ENCODE measurements at regions not wholly inside any gene's neighbourhood (a gene's known extent, or its start where the extent isn't known, plus 50 kb on each side); places are given as distances from the start of the nearest gene placed in this dataset.
A peak's percentile ranks its signal among the peaks of the same experiment; 100 is the strongest.

- no peak for DNase-seq
Observed at GRCh38 chr7:159253657-159254056, 109.0 kb upstream of the VIPR2 start.

GRCh38 chr7:159250471-159250870 lies 105.8 kb upstream of the VIPR2 start:
- no peak for DNase-seq

GRCh38 chr7:159249671-159250070 lies 105.0 kb upstream of the VIPR2 start:
- no peak for DNase-seq

GRCh38 chr7:159247910-159248309 lies 103.2 kb upstream of the VIPR2 start:
- DNase-seq: no peak

- DNase-seq: no peak
Observed at GRCh38 chr7:159246702-159247480, 102.2 kb upstream of the VIPR2 start.

GRCh38 chr7:159240962-159241361 lies 96.3 kb upstream of the VIPR2 start:
- no peak for DNase-seq

GRCh38 chr7:159239028-159239427 lies 94.4 kb upstream of the VIPR2 start:
- no peak for DNase-seq

GRCh38 chr7:159238541-159238940 lies 93.9 kb upstream of the VIPR2 start:
- no peak for DNase-seq

GRCh38 chr7:159237022-159237653 lies 92.5 kb upstream of the VIPR2 start:
- DNase-seq: no peak

- no peak for DNase-seq
Observed at GRCh38 chr7:159231017-159231416, 86.3 kb upstream of the VIPR2 start.

- DNase-seq: no peak
Observed at GRCh38 chr7:159229683-159230475, 85.2 kb upstream of the VIPR2 start.

GRCh38 chr7:159227433-159227832 lies 82.8 kb upstream of the VIPR2 start:
- DNase-seq: no peak

GRCh38 chr7:159226011-159226702 lies 81.5 kb upstream of the VIPR2 start:
- no peak for DNase-seq

- peak; percentile 54 for DNase-seq
Observed at GRCh38 chr7:159218607-159219006, 73.9 kb upstream of the VIPR2 start.

GRCh38 chr7:159218170-159218569 lies 73.5 kb upstream of the VIPR2 start:
- DNase-seq: no peak

GRCh38 chr7:159215076-159215475 lies 70.4 kb upstream of the VIPR2 start:
- peak; percentile 10 for DNase-seq

- DNase-seq: no peak
Observed at GRCh38 chr7:159213253-159213652, 68.6 kb upstream of the VIPR2 start.

GRCh38 chr7:159212226-159212625 lies 67.6 kb upstream of the VIPR2 start:
- peak; percentile 14 for DNase-seq

- DNase-seq: no peak
Observed at GRCh38 chr7:159211540-159212182, 67.0 kb upstream of the VIPR2 start.

- DNase-seq: no peak
Observed at GRCh38 chr7:159210581-159211235, 66.0 kb upstream of the VIPR2 start.

GRCh38 chr7:159209429-159209828 lies 64.8 kb upstream of the VIPR2 start:
- no peak for DNase-seq

- DNase-seq: no peak
Observed at GRCh38 chr7:159207951-159208350, 63.3 kb upstream of the VIPR2 start.
